Right ventricle myocardium inferior (tissue), 1 donor: ENCODE measurements at regions not wholly inside any gene's neighbourhood (a gene's known extent, or its start where the extent isn't known, plus 50 kb on each side); places are given as distances from the start of the nearest gene placed in this dataset.

Source experiments
- ATAC-seq: fragments of 200-7000 bp; cut with Tn5 transposase; one replicate; pipeline ENCODE4 v1.9.1; 2020; ENCODE audit warnings: mild to moderate bottlenecking, moderate library complexity
- DNase-seq: peaks from one replicate; pipeline ENCODE4 v3.0.0; 2021; ENCODE audit errors: missing footprints
- intact Hi-C: fragments of 100-400 bp; cut with DNase I; formaldehyde crosslinking; loops from one replicate; pipeline ENCODE4 v1.11.0; 2022
- donor health status: DM: no; HTN: yes; CAD: no; lungs with severe emphysema.

DNA sequence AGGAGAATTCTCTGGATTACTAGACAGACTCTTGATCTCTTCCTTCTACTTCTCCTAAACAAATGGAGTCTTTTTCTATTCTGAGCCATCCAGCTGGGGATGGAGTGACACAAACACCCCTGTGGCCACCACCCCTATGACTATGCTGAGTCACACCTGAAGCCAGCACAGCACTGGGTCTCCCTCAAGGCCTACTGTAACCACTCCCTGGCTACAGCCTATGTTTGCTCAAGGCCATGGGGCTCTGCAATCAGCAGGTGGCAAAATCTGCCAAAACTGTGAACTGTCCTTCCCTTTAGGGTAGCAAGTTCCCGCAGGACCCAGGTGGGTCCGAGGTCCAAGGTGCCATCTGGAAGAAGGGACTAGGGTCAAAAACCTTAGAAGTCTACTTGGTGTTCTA, 132.3 kb downstream of the TINAG start:
- intact Hi-C loops: no loop called here
- ATAC-seq (no peak), DNase-seq (no peak)

DNA sequence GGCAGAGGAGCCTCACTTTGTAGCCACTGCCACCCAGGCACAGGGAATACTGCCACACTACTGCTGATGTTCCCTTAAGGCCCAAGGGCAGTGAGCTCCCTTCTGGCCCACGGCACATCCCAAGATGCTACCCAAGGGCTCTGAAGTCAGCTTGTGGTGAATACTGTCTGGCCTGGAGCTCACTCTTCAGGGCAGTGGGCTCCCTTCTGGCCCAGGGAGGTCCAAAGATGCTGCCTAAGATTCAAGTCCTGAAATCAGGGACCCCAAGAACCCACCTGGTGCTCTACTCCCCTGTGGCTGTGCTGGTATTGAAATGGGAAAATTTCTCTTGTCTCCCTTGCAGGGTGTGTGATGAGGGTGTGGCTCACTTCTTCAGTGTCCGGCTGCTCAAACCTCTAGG, 132.8 kb downstream of the TINAG start:
- intact Hi-C loops: no loop called here
- no peak for ATAC-seq

DNA sequence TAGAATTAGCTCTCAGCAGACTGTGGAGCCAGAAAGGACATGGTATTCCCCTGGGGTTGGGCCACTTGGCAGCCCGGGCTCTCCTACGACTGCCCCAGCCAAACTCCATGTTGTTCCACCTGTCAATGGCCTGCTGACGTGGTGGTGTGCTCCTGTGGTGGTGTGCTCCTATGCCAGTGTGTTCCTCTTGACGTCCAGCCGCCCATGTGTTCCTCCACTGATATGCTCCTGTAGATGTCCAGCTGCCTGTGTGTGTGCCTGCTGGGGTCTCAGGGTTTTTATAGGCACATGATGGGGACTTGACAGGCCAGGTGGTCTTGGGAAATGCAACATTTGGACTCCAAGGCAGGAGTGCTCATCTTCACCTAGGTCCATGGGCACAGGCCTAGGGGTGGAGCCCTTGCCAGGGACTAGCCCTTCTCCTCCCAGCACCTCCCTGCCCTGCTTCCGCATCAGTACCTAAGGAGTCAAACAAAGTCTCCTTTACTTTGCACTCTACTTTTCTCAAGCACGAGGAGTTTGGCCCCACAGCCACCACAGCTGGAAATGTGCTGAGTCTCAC, 133.5 kb downstream of the TINAG start:
- ATAC-seq (no peak), DNase-seq (no peak)
- intact Hi-C loops: no loop called here

More for the DNA sequence above, 132.8 kb downstream of the TINAG start:
- DNase-seq: no peak

DNA sequence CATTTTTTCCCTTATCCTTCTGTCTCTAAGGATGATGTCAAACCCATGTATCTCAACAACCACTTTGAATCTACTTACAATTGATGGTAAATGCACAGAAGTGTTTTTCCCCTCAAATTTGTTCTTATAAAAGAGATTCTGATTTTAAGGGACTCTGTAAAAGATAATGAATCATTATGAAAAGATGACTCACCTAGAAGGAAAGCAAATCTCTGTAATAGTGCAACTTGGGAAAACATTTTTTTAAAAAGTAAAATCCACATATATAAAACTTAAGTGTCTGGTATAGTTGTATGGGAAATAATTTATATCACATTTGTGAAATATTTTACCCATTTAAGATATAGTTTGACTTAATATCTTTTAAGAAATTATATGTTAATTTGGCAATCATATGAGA, 137.0 kb downstream of the TINAG start:
- DNase-seq: no peak
- intact Hi-C loops: no loop called here
- ATAC-seq: no peak

DNA sequence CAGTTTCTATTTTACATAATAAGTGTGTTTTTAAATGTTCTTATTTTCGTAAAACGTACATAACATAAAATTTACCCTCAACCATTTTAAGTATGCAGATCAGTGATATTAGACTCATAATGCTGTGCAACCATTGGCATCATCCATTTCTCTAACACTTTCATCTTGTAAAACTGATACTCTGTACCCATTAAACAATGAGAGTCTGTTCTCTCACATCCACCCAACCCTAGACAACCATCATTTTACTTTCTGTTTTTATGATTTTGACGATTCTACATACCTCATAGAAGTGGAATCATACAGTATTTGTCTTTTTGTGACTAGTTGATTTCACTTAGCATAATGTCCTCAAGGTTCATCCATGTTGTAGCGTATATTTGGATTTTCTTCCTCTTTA, 140.4 kb downstream of the TINAG start:
- ATAC-seq (no peak), DNase-seq (no peak)
- intact Hi-C loops: no loop called here

DNA sequence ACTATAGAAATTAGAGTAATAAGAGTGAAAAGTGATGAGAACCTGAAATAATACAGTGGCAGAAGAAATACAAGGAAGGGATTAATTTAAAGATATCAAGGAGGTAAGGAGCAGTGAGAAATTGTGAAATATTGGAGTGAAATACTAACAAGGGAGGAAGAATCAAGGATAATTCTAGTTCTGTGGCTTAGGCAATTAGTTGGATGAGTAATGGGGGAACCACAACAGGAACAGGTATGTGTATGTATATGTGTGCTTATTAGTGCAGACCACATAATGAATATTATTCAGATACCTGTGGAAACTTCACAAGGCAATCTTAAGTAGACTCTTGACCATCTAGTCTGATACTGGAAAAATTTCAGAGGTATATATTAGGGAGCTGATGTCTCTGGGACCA, 143.3 kb downstream of the TINAG start:
- no peak for DNase-seq
- no peak for ATAC-seq
- intact Hi-C loops: no loop called here

DNA sequence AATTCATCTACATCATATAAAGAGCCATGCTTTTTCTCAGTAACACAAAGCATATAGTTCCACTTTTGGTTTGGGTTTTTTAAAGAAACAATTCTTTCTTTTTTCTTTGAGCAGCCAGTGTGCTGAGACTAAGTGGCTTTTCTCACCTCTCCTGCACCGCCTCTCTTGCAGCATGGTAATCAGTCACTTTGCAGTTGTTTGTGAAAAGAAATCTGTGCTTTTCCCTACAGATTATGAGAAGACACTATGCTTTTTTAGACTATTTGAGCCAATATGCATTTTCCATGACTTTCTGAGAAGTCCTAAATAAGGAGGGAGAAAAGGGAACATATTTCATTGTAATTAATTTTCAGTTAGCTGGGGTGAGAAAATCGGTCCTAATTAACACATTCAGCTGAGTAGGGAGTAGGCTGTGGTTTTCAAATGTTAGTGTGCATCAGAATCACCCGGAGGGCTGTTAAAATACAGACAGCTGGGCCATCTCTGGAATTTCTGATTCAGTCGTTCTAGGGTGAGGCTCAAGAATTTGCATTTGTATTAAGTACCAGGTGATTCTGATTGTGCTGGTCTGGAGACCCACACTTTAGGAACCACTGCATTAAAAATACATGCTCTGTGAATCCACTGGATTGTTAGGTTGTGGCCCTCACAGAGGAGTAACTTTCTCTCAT, 155.2 kb downstream of the TINAG start:
- no peak for DNase-seq
- no peak for ATAC-seq
- intact Hi-C loops: no loop called here

DNA sequence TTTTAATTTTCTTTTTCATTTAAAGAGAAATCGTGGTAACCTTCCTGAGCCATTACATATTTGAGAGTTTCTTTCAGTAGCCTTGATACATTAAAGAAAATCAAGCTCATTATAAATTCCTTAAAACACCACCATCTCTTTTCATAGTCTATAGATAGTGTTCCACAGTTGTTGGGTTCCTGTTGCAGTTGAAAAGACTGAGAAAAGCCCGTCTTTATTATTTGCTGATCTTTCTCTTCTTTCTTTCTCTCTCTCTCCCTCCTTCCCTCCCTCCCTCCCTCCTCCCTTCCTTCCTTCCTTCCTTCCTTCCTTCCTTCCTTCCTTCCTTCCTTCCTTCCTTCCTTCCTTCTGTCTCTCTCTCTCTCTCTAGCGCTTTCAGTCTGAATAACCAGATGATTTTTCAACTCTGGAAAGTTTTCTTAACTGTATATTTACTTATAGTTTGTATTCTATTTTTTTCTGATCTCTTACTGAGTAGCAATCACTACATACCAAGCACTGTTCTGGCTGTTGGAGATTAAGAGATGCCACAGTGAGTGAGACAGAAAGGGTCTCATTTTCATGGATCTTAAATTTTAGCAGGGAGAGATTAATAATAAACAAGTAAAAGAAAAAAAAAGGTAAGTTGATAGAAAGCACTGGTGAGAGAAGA, 157.5 kb downstream of the TINAG start:
- intact Hi-C loops: no loop called here
- ATAC-seq (no peak), DNase-seq (no peak)

DNA sequence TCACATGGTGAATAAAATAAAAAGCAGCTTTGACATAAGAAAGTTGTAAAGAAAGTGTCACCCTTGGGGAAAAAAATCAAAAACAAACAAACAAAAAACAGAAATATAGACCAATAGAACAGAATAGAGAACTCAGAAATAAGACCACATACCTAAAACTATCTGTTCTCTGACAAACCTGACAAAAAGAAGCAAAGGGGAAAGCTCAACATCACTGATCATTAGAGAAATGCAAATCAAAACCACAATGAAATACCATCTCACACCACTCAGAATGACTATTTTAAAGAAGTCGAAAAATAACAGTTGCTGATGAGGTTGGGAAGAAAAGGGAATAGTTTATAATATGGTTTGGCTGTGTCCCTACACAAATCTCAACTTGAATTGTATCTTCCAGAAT, 159.1 kb downstream of the TINAG start:
- ATAC-seq (no peak), DNase-seq (no peak)
- intact Hi-C loops: no loop called here

DNA sequence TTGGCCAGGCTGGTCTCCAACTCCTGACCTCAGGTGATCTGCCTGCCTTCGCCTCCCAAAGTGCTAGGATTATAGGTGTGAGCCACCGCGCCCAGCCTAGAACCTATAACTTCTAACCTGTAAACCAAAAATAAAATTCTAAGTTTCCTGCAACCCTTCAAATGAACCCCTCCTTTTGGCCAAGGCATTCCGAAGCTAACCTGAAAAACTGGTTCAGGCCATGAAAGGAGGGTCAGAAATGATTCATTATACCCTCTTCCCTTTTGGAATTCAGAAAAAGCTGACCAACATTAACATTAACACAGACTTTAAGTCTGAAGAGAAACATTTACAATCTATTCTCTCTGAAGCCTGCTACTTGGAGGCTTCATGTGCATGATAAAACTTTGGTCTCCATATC, 165.1 kb downstream of the TINAG start:
- intact Hi-C loops: no loop called here
- no peak for ATAC-seq
- DNase-seq: no peak

DNA sequence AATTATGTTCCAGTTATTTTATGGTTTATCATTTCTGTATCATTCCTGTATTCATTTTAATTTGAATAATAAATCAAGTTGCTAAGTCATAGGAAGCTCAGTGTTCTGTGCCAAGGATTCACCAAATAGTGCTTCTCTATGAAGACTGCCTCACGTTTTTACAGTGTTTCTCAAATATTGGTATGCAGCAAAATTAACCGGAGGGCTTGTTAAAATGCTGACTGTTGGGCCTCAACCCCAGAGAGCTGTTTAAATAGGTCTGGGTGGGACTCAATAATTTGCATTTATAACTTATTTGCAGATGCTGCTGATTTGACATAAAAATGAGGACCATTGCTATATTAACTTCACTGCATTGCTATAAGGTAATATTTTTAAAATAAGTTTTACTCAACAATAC, 166.7 kb downstream of the TINAG start:
- no peak for DNase-seq
- intact Hi-C loops: no loop called here

DNA sequence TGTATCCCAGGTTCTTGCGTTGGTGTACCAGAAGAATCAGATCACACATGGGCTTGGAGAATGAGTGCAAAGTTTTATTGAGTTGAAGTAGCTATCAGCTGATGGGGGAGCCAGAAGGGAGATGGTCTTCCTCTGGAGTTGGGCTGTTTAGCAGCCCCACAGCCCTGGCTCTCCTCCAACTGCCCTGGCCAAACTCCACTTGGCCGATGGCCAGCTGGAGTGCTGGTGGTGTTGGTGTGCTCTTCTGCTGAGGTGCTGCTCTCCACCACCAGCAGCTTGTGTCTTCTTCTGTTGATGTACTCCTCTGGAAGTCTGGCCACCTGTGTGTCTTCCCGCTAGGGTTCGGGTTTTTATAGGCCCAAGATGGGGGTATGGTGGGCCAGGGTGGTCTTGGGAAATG, 172.8 kb downstream of the TINAG start:
- DNase-seq (peak; percentile 50), ATAC-seq (no peak)
- intact Hi-C loops: no loop called here

More for the DNA sequence above, 166.7 kb downstream of the TINAG start:
- ATAC-seq: no peak

DNA sequence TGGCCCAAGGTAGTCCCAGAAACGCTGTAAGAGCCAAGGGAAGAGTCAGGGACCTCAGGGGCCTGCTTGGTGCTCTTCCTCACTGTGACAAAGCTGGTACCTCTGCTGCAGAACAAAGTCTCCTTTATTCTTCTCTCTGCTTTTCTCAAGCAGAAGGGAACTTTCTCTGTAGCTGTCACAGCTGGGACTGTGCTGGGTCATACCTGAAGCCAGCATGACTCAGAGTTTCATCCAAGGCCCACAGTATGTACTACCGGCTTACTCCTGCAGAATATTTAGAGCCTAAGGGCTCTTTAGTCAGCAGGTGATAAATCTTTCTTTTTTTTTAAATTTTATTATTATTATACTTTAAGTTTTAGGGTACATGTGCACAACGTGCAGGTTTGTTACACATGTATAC, 183.2 kb downstream of the TINAG start:
- ATAC-seq: no peak
- intact Hi-C loops: no loop called here
- no peak for DNase-seq

DNA sequence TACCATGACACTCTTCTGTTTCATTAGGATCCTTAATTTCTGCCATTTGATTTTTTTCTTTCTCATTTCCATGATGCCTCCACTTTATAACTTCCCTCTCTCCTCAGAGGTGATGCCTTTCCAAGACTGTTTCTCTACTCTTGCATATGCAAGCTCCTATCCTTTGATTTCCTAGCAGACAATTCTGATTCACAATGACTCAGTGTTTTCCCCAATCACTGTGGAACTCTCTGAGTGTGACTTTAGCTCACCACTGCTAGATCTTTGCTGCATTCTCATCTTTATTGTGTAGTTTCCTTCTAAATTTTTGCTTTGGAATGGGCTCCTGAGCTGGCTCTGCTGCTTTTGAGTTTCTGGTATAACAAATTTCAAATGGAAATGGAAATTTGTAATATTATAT, 184.9 kb downstream of the TINAG start:
- ATAC-seq (no peak), DNase-seq (no peak)
- intact Hi-C loops: no loop called here

DNA sequence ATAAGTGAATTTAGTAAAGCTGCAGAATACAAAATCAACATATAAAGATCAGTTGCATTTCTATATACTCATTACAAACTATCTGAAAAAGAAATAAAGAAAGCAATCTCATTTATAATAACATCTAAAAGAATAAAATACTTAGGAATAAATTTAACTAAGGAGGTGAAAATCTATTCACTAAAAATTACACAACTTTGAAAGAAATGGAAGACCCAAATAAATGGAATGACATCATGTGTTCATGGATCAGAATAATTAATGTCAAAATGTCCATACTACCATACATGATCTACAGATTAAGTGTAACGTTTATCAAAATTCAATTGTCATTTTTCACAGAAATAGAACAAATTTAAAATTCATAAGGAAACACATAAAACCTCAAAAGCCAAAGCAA, 194.9 kb downstream of the TINAG start:
- intact Hi-C loops: no loop called here
- no peak for DNase-seq
- ATAC-seq: no peak

DNA sequence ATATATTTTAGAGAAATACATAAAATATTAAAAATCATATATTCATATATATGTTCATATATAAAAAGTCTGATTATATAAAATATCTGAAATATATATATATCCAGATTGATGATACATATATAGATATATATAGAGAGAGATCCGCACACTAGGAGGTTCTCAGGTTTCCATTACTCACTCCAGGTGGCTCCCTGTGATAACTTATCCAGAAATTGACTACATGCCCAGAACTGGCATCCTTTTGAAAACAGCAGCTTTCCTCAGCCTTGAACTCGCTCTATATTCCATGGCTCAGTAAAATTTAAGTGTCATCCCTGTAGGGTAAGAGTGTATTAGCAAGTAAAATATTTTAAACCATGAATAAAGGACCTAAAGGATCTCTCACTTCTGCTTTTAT, 206.8 kb downstream of the TINAG start:
- ATAC-seq (no peak), DNase-seq (no peak)
- intact Hi-C loops: no loop called here

DNA sequence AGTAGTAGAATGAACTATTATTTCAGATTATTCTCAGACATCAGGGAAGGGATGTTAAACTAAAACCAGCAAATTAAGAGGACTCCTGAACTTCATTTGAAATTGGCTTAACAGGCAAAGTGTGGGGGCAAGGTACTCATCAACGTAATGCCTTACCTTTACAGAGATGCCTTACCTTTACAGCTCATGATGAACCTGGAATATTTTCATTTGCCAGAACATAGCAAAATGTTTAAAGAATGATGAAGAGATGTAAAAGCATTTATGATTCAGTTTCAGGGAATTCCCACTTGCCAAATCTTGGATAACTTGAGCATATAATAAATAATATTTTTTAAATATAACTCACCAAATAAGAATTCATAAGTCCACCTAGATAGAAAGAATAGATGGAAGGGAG, 207.5 kb downstream of the TINAG start:
- ATAC-seq: no peak
- no peak for DNase-seq
- intact Hi-C loops: no loop called here

DNA sequence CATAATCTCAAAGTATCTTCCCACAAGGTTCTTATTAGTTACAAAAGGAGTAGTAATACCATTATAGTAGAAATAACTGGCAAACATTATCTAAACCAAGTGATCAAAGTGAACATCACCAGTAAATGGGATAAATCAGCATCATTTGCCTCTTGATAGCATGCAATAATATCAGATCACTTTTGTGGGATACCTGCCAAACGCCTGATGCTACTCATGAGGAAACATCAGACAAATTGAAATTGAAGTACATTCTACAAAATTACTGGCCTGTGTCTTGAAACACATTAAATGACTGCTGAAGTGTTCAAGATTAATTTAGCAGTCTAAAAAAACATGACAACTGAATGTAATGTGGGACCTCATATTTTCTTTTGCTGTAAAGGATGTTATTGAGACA, 208.1 kb downstream of the TINAG start:
- no peak for DNase-seq
- intact Hi-C loops: no loop called here

DNA sequence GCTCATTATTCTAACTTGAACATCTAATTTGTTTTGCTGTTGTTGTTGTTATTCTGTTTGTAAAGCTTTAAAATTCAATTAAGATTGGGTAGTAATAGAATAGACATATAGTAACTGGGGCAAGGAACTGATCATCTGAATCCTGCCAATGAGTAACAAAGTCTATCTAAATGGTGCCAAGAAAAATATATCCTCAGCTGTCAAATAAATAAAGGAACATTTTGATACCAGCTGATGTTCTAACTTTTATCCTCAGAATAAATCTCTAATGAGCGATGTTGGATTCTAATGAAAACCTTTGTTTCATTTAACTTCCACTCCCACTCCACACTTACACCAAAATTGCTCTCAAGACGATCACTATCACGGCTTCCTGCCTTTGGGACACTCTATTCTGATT, 210.9 kb downstream of the TINAG start:
- DNase-seq (no peak), ATAC-seq (no peak)
- intact Hi-C loops: no loop called here

More for the DNA sequence above, 208.1 kb downstream of the TINAG start:
- ATAC-seq: no peak

DNA sequence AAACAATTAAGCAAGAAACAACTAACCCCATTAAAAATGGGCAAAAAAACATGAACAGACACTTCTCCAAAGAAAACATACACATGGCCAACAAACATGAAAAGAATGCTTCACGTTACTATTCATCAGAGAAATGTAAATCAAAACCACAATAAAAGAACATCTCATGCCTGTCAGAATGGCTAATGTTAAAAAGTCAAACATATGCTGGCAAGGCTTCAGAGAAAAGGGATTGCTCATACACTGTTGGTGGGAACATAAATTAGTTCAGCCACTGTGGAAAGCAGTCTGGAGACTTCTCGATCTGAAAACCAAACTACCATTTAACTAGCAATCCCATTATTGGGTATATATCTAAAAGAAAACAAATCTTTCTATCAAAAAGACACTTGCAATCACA, 217.5 kb downstream of the TINAG start:
- ATAC-seq: no peak
- intact Hi-C loops: no loop called here
- DNase-seq: no peak

DNA sequence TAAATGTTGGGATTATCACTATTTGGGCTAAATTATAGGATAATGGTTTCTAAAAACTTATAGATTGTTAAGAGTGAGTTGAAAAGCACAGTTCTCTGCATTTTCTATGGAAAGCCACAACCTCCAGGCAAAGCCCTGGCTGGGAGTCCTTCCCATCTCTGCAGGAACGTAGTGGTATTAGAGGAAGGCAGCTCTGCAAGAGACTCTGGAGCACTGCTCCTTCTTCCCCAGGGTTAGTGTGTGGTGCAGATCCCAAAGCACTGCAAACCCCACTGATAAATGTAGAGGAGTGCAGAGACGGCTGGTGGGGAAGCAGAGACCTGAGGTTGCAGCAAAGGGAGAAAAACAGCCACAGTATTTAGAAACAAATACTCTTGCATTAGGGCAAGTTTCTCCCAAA, 225.3 kb downstream of the TINAG start:
- ATAC-seq: no peak
- no peak for DNase-seq
- intact Hi-C loops: no loop called here
